Sciatic nerve (tissue), 2 donors: ENCODE measurements at regions not wholly inside any gene's neighbourhood (a gene's known extent, or its start where the extent isn't known, plus 50 kb on each side); places are given as distances from the start of the nearest gene placed in this dataset.
"Not testable (repeated sequence)": the region's sequence is repeated elsewhere in the genome, so short reads cannot be mapped to it uniquely, and the experiment has no call there.

Experiments
- ATAC-seq: fragments of 200-7000 bp; cut with Tn5 transposase; one replicate; pipeline ENCODE4 v1.9.1; 2020; ENCODE audit warnings: mild to moderate bottlenecking, moderate library complexity
- DNase-seq: peaks from one replicate; pipeline ENCODE4 v3.0.0-alpha.2; 2020; ENCODE audit warnings: low spot score
- intact Hi-C: fragments of 100-400 bp; cut with DNase I; formaldehyde crosslinking; loops from one replicate; pipeline ENCODE4 v1.14.2; 2022
- donor health status: DM: no; HTN: no; CAD: no.
- donor health status: DM: no; HTN: no; CAD: no.

GRCh38 chr4:111399623-111400022 lies 745.6 kb upstream of the FAM241A start:
- intact Hi-C loops = no loop called here
- ATAC-seq (no peak), DNase-seq (no peak)

GRCh38 chr4:111400741-111401140 lies 744.5 kb upstream of the FAM241A start:
- ATAC-seq = peak; percentile 50
- intact Hi-C loops = no loop called here

GRCh38 chr4:111404673-111405072 lies 740.6 kb upstream of the FAM241A start:
- ATAC-seq (no peak), DNase-seq (no peak)
- intact Hi-C loops = no loop called here

More at GRCh38 chr4:111400741-111401140, 744.5 kb upstream of the FAM241A start:
- no peak for DNase-seq

- DNase-seq (no peak), ATAC-seq (no peak)
- intact Hi-C loops = no loop called here
Measured at GRCh38 chr4:111405989-111406388, 739.3 kb upstream of the FAM241A start.

GRCh38 chr4:111410571-111410970 lies 734.7 kb upstream of the FAM241A start:
- ATAC-seq = no peak
- intact Hi-C loops = no loop called here
- no peak for DNase-seq

- no peak for ATAC-seq
- intact Hi-C loops = no loop called here
- DNase-seq = no peak
Measured at GRCh38 chr4:111417521-111417920, 727.7 kb upstream of the FAM241A start.

- intact Hi-C loops = no loop called here
- no peak for DNase-seq
- no peak for ATAC-seq
Measured at GRCh38 chr4:111433441-111433840, 711.8 kb upstream of the FAM241A start.

GRCh38 chr4:111434586-111434985 lies 710.7 kb upstream of the FAM241A start:
- DNase-seq (no peak), ATAC-seq (no peak)
- intact Hi-C loops = no loop called here

- DNase-seq (no peak), ATAC-seq (no peak)
- intact Hi-C loops = no loop called here
Measured at GRCh38 chr4:111435986-111436744, 709.1 kb upstream of the FAM241A start.

GRCh38 chr4:111441687-111442086 lies 703.6 kb upstream of the FAM241A start:
- no peak for DNase-seq
- intact Hi-C loops = no loop called here
- no peak for ATAC-seq

- ATAC-seq, intact Hi-C loops, DNase-seq: not testable (repeated sequence)
Measured at GRCh38 chr4:111444836-111445235, 700.4 kb upstream of the FAM241A start.

- DNase-seq = no peak
- ATAC-seq = no peak
- intact Hi-C loops = no loop called here
Measured at GRCh38 chr4:111449657-111450056, 695.6 kb upstream of the FAM241A start.

- DNase-seq (no peak), ATAC-seq (no peak)
- intact Hi-C loops = no loop called here
Measured at GRCh38 chr4:111450867-111451266, 694.4 kb upstream of the FAM241A start.

GRCh38 chr4:111453216-111453615 lies 692.0 kb upstream of the FAM241A start:
- ATAC-seq (no peak), DNase-seq (no peak)
- intact Hi-C loops = no loop called here

GRCh38 chr4:111454961-111455360 lies 690.3 kb upstream of the FAM241A start:
- DNase-seq (no peak), ATAC-seq (no peak)
- intact Hi-C loops = no loop called here

- no peak for ATAC-seq
- intact Hi-C loops = no loop called here
- DNase-seq = no peak
Measured at GRCh38 chr4:111464251-111465045, 680.8 kb upstream of the FAM241A start.

GRCh38 chr4:111466811-111467604 lies 678.2 kb upstream of the FAM241A start:
- ATAC-seq (no peak), DNase-seq (no peak)
- intact Hi-C loops = no loop called here

- intact Hi-C loops = no loop called here
- DNase-seq = no peak
- ATAC-seq = no peak
Measured at GRCh38 chr4:111475001-111475400, 670.3 kb upstream of the FAM241A start.

- DNase-seq = no peak
- ATAC-seq = no peak
- intact Hi-C loops = no loop called here
Measured at GRCh38 chr4:111475666-111476065, 669.6 kb upstream of the FAM241A start.

- DNase-seq (no peak), ATAC-seq (no peak)
- intact Hi-C loops = no loop called here
Measured at GRCh38 chr4:111480510-111480909, 664.7 kb upstream of the FAM241A start.
